SK-N-SH (cell line): ENCODE measurements at regions not wholly inside any gene's neighbourhood (a gene's known extent, or its start where the extent isn't known, plus 50 kb on each side); places are given as distances from the start of the nearest gene placed in this dataset.

ENCODE experiments used
- CTCF ChIA-PET: fragments of 300-600, 350-600 bp; formaldehyde crosslinking; extraction: SDS; loops from one replicate; lab custom pipeline; 2021; lab: Yijun Ruan, JAX
- POLR2A ChIA-PET: fragments of 350-600 bp; sonication (Branson Sonifier 250); formaldehyde crosslinking; extraction: SDS; loops from one replicate; lab custom pipeline; 2020; ENCODE audit warnings: antibody characterized with exemption, inconsistent platforms; lab: Yijun Ruan, JAX
- DNase-seq: peaks from one replicate; pipeline ENCODE4 v3.0.0; 2012
- H2AFZ ChIP-seq: fragments of 200-600 bp; sonication (generic); 2 replicates; pipeline ENCODE4 v1.8.1; 2016; ENCODE audit warnings: antibody characterized with exemption, mild to moderate bottlenecking, low read depth
- H3F3A ChIP-seq: fragments of 200-600 bp; sonication (generic); replicated peaks from 2 replicates; pipeline ENCODE3; 2016; ENCODE audit warnings: antibody characterized with exemption, mild to moderate bottlenecking; ENCODE audit not compliant: insufficient read depth
- H3K27ac ChIP-seq, 2 experiments: fragments of 200-500 bp in 1 of 2; fragments of 200-600 bp in 1 of 2; sonication (Bioruptor generic) in 1 of 2; sonication (generic), shearing (Covaris generic) in 1 of 2; 2 replicates each; pipeline versions ENCODE4 v1.5.1 to v1.6.1; 2014 to 2016; ENCODE audit warnings: low read depth in 2 of 2, inconsistent platforms in 1 of 2, low read length in 1 of 2, mild to moderate bottlenecking in 1 of 2, mixed read lengths in 1 of 2
- H3K27me3 ChIP-seq: fragments of 200-600 bp; sonication (generic), shearing (Covaris generic); 2 replicates; pipeline ENCODE4 v1.6.1; 2016; ENCODE audit warnings: mixed run types; ENCODE audit not compliant: insufficient read depth
- H3K36me3 ChIP-seq, 2 experiments: fragments of 200-500 bp in 1 of 2; fragments of 200-600 bp in 1 of 2; sonication (Bioruptor generic) in 1 of 2; sonication (generic) in 1 of 2; replicated peaks in 1 of 2; 2 replicates each; pipeline versions ENCODE3 to v1.5.1; 2014 to 2016; ENCODE audit warnings: low read length in 1 of 2, mild to moderate bottlenecking in 1 of 2; ENCODE audit not compliant: insufficient read depth in 2 of 2, control insufficient read depth in 1 of 2
- H3K4me1 ChIP-seq, 2 experiments: fragments of 200-500 bp in 1 of 2; fragments of 200-600 bp in 1 of 2; sonication (Bioruptor generic) in 1 of 2; sonication (generic), shearing (Covaris generic) in 1 of 2; 2 replicates each; pipeline versions ENCODE4 v1.5.1 to v1.6.1; 2014 to 2016; ENCODE audit warnings: low read depth in 1 of 2, low read length in 1 of 2, mixed run types in 1 of 2; ENCODE audit not compliant: insufficient read depth in 2 of 2, control insufficient read depth in 1 of 2
- H3K4me2 ChIP-seq: fragments of 200-600 bp; sonication (generic), shearing (Covaris generic); 2 replicates; pipeline ENCODE4 v1.6.1; 2017; ENCODE audit warnings: mixed run types
- H3K4me3 ChIP-seq, 2 experiments: fragments of 200-500 bp in 1 of 2; fragments of 200-600 bp in 1 of 2; sonication (Bioruptor generic) in 1 of 2; sonication (generic), shearing (Covaris generic) in 1 of 2; 2 replicates each; pipeline versions ENCODE4 v1.5.1 to v1.8.1; 2014 to 2016; ENCODE audit warnings: low read depth in 2 of 2, inconsistent platforms in 1 of 2, low read length in 1 of 2, mild to moderate bottlenecking in 1 of 2, mixed read lengths in 1 of 2, moderate library complexity in 1 of 2
- H3K79me2 ChIP-seq: fragments of 200-600 bp; sonication (generic); 2 replicates; pipeline ENCODE4 v1.8.1; 2017; ENCODE audit warnings: mild to moderate bottlenecking; ENCODE audit not compliant: insufficient read depth
- H3K9ac ChIP-seq: fragments of 200-600 bp; sonication (generic); 2 replicates; pipeline ENCODE4 v1.6.1; 2017; ENCODE audit warnings: mixed run types
- H3K9me2 ChIP-seq: fragments of 200-600 bp; sonication (generic); 2 replicates; pipeline ENCODE4 v1.6.1; 2017; ENCODE audit warnings: mixed run types
- H3K9me3 ChIP-seq: fragments of 200-600 bp; sonication (generic); 2 replicates; pipeline ENCODE4 v1.6.1; 2017; ENCODE audit warnings: mixed run types, mild to moderate bottlenecking, moderate library complexity
- H4K20me1 ChIP-seq: fragments of 200-600 bp; sonication (generic); 2 replicates; pipeline ENCODE4 v1.6.1; 2017; ENCODE audit warnings: mild to moderate bottlenecking, mixed run types; ENCODE audit not compliant: insufficient read depth
- FOSL2 ChIP-seq: IDR thresholded peaks from 2 replicates; pipeline ENCODE4 v1.4.0; 2012; ENCODE audit warnings: low read depth, mild to moderate bottlenecking, moderate library complexity, borderline replicate concordance
- GATA2 ChIP-seq: sonication (generic); formaldehyde crosslinking; IDR thresholded peaks from 2 replicates; pipeline ENCODE4 v1.5.0; 2020; ENCODE audit warnings: mild to moderate bottlenecking, missing genetic modification reagents
- POLR2AphosphoS5 ChIP-seq: IDR thresholded peaks from 2 replicates; pipeline ENCODE4 v1.6.1; 2012; ENCODE audit warnings: low read depth, low read length
- RCOR1 ChIP-seq: fragments of 150-350 bp; IDR thresholded peaks from 2 replicates; pipeline ENCODE4 v1.6.1; 2017; ENCODE audit warnings: antibody characterized with exemption, low read length
- TAF1 ChIP-seq: IDR thresholded peaks from 2 replicates; pipeline ENCODE4 v1.6.1; 2012; ENCODE audit warnings: low read depth, mild to moderate bottlenecking, low read length, moderate library complexity, borderline replicate concordance
- TCF12 ChIP-seq: IDR thresholded peaks from 2 replicates; pipeline ENCODE4 v1.4.0; 2012
- ZBTB33 ChIP-seq: IDR thresholded peaks from 2 replicates; pipeline ENCODE4 v1.4.0; 2012; ENCODE audit warnings: low read depth, borderline replicate concordance
- WGBS: methylation state at CpG from one replicate; pipeline ENCODE4 v1.1.6; 2017; ENCODE audit warnings: low lambda C conversion rate; 5-methylcytosine and 5-hydroxymethylcytosine counted together
- TF ChIP-seq, protein P1 (sequence below): fragments of 150-350 bp; IDR thresholded peaks from 2 replicates; pipeline ENCODE4 v1.6.1; 2017; ENCODE audit warnings: antibody characterized with exemption, low read length, low read depth, borderline replicate concordance
- TF ChIP-seq, protein P2 (sequence below): IDR thresholded peaks from 2 replicates; pipeline ENCODE4; 2012
- TF ChIP-seq, protein P3 (sequence below): fragments of 200-600 bp; sonication (generic); IDR thresholded peaks from 2 replicates; pipeline ENCODE4 v1.6.1; 2017; ENCODE audit warnings: antibody characterized with exemption, mild to moderate bottlenecking, moderate library complexity
- TF ChIP-seq, protein P4 (sequence below): IDR thresholded peaks from 2 replicates; pipeline ENCODE4 v1.4.0; 2012; ENCODE audit warnings: low read depth

DNA sequence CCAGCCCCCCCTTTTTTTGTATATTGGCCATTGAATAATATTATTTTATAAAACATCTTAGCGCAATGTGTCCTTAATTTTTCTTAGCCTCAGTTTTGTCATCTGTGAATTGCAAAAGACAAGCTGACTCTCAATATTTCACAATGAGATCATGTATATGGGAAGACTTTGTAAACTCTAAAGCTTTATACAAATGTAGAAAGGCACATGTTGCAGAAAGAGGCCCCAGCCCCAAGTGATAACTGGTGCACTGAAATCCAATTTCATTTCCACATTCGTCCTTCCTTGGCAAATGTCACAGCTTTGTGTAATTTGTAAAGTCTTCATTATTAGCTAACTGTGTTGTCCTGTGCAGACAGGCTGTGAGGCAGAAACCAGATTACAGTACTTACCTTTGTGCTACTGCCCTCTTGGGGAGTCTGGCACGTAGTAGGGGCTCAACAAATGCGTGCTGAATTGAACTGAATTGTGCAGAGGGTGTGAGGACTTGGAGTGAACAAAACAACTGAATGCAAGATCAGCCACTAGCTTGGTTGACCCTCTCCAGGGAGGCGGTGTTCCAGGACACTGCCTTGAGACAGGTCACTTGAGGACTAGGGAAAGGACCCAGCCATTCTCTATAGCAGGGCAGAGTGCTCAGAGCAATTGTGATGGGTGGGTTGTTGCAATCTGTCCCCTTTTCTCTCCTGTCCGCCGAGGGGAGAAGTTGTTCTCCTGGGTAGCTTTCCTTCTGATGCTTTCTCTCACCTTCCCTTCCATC lies 74.6 kb downstream of the LMO4 start:
- Histone ChIP-seq H3K36me3 (no peaks in the 10 kb centered on the region), H3K27me3 (no peaks in the 10 kb centered on the region), H4K20me1 (no peaks in the 10 kb centered on the region), H2AFZ (no peak overlapping the region), H3K9me3 (no peaks in the 10 kb centered on the region), H3K79me2 (no peaks in the 10 kb centered on the region), H3F3A (peaks cover 14% of the 10 kb centered on the region), H3K27ac (no peak overlapping the region)
- POLR2A ChIA-PET, result no interaction called here
- CTCF ChIA-PET, result no interaction called here
- TF ChIP-seq, protein P1, sequence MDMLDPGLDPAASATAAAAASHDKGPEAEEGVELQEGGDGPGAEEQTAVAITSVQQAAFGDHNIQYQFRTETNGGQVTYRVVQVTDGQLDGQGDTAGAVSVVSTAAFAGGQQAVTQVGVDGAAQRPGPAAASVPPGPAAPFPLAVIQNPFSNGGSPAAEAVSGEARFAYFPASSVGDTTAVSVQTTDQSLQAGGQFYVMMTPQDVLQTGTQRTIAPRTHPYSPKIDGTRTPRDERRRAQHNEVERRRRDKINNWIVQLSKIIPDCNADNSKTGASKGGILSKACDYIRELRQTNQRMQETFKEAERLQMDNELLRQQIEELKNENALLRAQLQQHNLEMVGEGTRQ, result no peak
- TF ChIP-seq, protein P2, sequence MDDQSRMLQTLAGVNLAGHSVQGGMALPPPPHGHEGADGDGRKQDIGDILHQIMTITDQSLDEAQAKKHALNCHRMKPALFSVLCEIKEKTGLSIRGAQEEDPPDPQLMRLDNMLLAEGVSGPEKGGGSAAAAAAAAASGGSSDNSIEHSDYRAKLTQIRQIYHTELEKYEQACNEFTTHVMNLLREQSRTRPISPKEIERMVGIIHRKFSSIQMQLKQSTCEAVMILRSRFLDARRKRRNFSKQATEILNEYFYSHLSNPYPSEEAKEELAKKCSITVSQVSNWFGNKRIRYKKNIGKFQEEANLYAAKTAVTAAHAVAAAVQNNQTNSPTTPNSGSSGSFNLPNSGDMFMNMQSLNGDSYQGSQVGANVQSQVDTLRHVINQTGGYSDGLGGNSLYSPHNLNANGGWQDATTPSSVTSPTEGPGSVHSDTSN, result no peak
- TF ChIP-seq GATA2 (CRISPR knock-in tag), result no peak
- TF ChIP-seq RCOR1, result no peak
- TF ChIP-seq TAF1, result no peak
- TF ChIP-seq TCF12, result no peak
- no peak for TF ChIP-seq ZBTB33
- TF ChIP-seq POLR2AphosphoS5, result no peak
- no peak for TF ChIP-seq FOSL2
- TF ChIP-seq, protein P3, sequence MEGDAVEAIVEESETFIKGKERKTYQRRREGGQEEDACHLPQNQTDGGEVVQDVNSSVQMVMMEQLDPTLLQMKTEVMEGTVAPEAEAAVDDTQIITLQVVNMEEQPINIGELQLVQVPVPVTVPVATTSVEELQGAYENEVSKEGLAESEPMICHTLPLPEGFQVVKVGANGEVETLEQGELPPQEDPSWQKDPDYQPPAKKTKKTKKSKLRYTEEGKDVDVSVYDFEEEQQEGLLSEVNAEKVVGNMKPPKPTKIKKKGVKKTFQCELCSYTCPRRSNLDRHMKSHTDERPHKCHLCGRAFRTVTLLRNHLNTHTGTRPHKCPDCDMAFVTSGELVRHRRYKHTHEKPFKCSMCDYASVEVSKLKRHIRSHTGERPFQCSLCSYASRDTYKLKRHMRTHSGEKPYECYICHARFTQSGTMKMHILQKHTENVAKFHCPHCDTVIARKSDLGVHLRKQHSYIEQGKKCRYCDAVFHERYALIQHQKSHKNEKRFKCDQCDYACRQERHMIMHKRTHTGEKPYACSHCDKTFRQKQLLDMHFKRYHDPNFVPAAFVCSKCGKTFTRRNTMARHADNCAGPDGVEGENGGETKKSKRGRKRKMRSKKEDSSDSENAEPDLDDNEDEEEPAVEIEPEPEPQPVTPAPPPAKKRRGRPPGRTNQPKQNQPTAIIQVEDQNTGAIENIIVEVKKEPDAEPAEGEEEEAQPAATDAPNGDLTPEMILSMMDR, result no peak
- TF ChIP-seq, protein P4, sequence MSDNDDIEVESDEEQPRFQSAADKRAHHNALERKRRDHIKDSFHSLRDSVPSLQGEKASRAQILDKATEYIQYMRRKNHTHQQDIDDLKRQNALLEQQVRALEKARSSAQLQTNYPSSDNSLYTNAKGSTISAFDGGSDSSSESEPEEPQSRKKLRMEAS, result no peak
- TF ChIP-seq, all 33 proteins: peak for 0
- no peak for DNase-seq
- H3K4me1 ChIP-seq, result peaks cover 0 to 16% of the 10 kb centered on the region in 2 experiments; a peak in 3 of 4 replicates
- H3K4me3 ChIP-seq, result no peak overlapping the region
- no peaks in the 10 kb centered on the region for H3K9me2 ChIP-seq
- H3K4me2 ChIP-seq, result no peak overlapping the region
- 74% methylated on average over 7 of the region's 7 CpGs for WGBS
- H3K9ac ChIP-seq, result no peak overlapping the region
